ENCODE measurements at regions not wholly inside any gene's neighbourhood (a gene's known extent, or its start where the extent isn't known, plus 50 kb on each side); places are given as distances from the start of the nearest gene placed in this dataset.
A peak's percentile ranks its signal among the peaks of the same experiment; 100 is the strongest.

GRCh38 chr14:22086131-22086530 lies 412.5 kb upstream of the OR4E1 start:
- DNase-seq (ENCODE audit: low spot score) = no peak
- H3K4me3 ChIP-seq = no peak overlapping the region
- TF ChIP-seq CTCF (IDR thresholded peaks at IDR 0.05) = no peak
- H3K27ac ChIP-seq = no peak overlapping the region

- H3K27ac ChIP-seq = no peak overlapping the region
- peak; percentile 52 for TF ChIP-seq CTCF (IDR thresholded peaks at IDR 0.05)
Measured at GRCh38 chr14:22084393-22085281, 411.0 kb upstream of the OR4E1 start.

GRCh38 chr14:22081337-22081736 lies 407.7 kb upstream of the OR4E1 start:
- no peak for TF ChIP-seq CTCF (IDR thresholded peaks at IDR 0.05)
- Histone ChIP-seq H3K27ac (no peak overlapping the region), H3K4me3 (no peak overlapping the region)
- DNase-seq (ENCODE audit: low spot score) = no peak

More at GRCh38 chr14:22084393-22085281, 411.0 kb upstream of the OR4E1 start:
- no peak for DNase-seq (ENCODE audit: low spot score)
- no peak overlapping the region for H3K4me3 ChIP-seq

GRCh38 chr14:22079766-22080165 lies 406.1 kb upstream of the OR4E1 start:
- Histone ChIP-seq H3K27ac (no peak overlapping the region), H3K4me3 (no peak overlapping the region)
- no peak for DNase-seq (ENCODE audit: low spot score)
- no peak for TF ChIP-seq CTCF (IDR thresholded peaks at IDR 0.05)

- Histone ChIP-seq H3K4me3 (no peak overlapping the region), H3K27ac (no peak overlapping the region)
- TF ChIP-seq CTCF (IDR thresholded peaks at IDR 0.05) = no peak
- no peak for DNase-seq (ENCODE audit: low spot score)
Measured at GRCh38 chr14:22073801-22074200, 400.2 kb upstream of the OR4E1 start.

GRCh38 chr14:22071006-22071405 lies 397.4 kb upstream of the OR4E1 start:
- no peak overlapping the region for H3K27ac ChIP-seq
- no peak for DNase-seq (ENCODE audit: low spot score)

More at GRCh38 chr14:22071006-22071405, 397.4 kb upstream of the OR4E1 start:
- TF ChIP-seq CTCF (IDR thresholded peaks at IDR 0.05) = no peak
- no peak overlapping the region for H3K4me3 ChIP-seq
